NCI-H2029 treated with DMSO at 0.1 percent for 48 hours (cell line): ENCODE measurements at regions not wholly inside any gene's neighbourhood (a gene's known extent, or its start where the extent isn't known, plus 50 kb on each side); places are given as distances from the start of the nearest gene placed in this dataset.

ENCODE experiments used
- DNase-seq: peaks from one replicate; lab custom pipeline; 2025; lab: John Stamatoyannopoulos, UW

- DNase-seq: no peak
Observed at GRCh38 chr11:30155428-30155827, 75.4 kb upstream of the FSHB start.

GRCh38 chr11:30159546-30159945 is 71.3 kb upstream of the FSHB start:
- DNase-seq: no peak

- no peak for DNase-seq
Observed at GRCh38 chr11:30165652-30166051, 65.2 kb upstream of the FSHB start.

- no peak for DNase-seq
Observed at GRCh38 chr11:30171661-30172060, 59.2 kb upstream of the FSHB start.

- no peak for DNase-seq
Observed at GRCh38 chr11:30172158-30172557, 58.7 kb upstream of the FSHB start.

GRCh38 chr11:30172883-30173311 is 57.9 kb upstream of the FSHB start:
- DNase-seq: no peak

- no peak for DNase-seq
Observed at GRCh38 chr11:30174265-30175020, 56.4 kb upstream of the FSHB start.
